ENCODE measurements at regions not wholly inside any gene's neighbourhood (a gene's known extent, or its start where the extent isn't known, plus 50 kb on each side); places are given as distances from the start of the nearest gene placed in this dataset.
"Not testable (repeated sequence)": the region's sequence is repeated elsewhere in the genome, so short reads cannot be mapped to it uniquely, and the experiment has no call there.

- no peak for DNase-seq
Observed at GRCh38 chr10:111273235-111273634, 196.4 kb downstream of the ADRA2A start.

- DNase-seq = no peak
Observed at GRCh38 chr10:111273635-111274034, 196.8 kb downstream of the ADRA2A start.

- no peak for DNase-seq
Observed at GRCh38 chr10:111275091-111275490, 198.3 kb downstream of the ADRA2A start.

- DNase-seq = no peak
Observed at GRCh38 chr10:111277661-111278060, 200.8 kb downstream of the ADRA2A start.

- DNase-seq = no peak
Observed at GRCh38 chr10:111278266-111278665, 201.4 kb downstream of the ADRA2A start.

- no peak for DNase-seq
Observed at GRCh38 chr10:111281516-111281915, 204.7 kb downstream of the ADRA2A start.

- DNase-seq = no peak
Observed at GRCh38 chr10:111289461-111289860, 212.6 kb downstream of the ADRA2A start.

- DNase-seq = no peak
Observed at GRCh38 chr10:111290649-111291048, 213.8 kb downstream of the ADRA2A start.

- no peak for DNase-seq
Observed at GRCh38 chr10:111295788-111296187, 219.0 kb downstream of the ADRA2A start.

GRCh38 chr10:111297351-111297848 lies 220.6 kb downstream of the ADRA2A start:
- no peak for DNase-seq

GRCh38 chr10:111298031-111298430 lies 221.2 kb downstream of the ADRA2A start:
- DNase-seq = peak; percentile 39

- no peak for DNase-seq
Observed at GRCh38 chr10:111299037-111299436, 222.2 kb downstream of the ADRA2A start.

GRCh38 chr10:111303887-111304286 lies 227.1 kb downstream of the ADRA2A start:
- no peak for DNase-seq

GRCh38 chr10:111316722-111317212 lies 239.9 kb downstream of the ADRA2A start:
- DNase-seq = no peak

- no peak for DNase-seq
Observed at GRCh38 chr10:111319866-111320265, 243.0 kb downstream of the ADRA2A start.

GRCh38 chr10:111323389-111323966 lies 246.6 kb downstream of the ADRA2A start:
- DNase-seq = no peak

- DNase-seq = not testable (repeated sequence)
Observed at GRCh38 chr10:111332174-111332573, 255.3 kb downstream of the ADRA2A start.

- DNase-seq = no peak
Observed at GRCh38 chr10:111335826-111336225, 259.0 kb downstream of the ADRA2A start.

GRCh38 chr10:111338035-111338434 lies 261.2 kb downstream of the ADRA2A start:
- no peak for DNase-seq

GRCh38 chr10:111338805-111339204 lies 262.0 kb downstream of the ADRA2A start:
- no peak for DNase-seq

GRCh38 chr10:111344804-111345203 lies 268.0 kb downstream of the ADRA2A start:
- DNase-seq = no peak

- DNase-seq = no peak
Observed at GRCh38 chr10:111347386-111348013, 270.7 kb downstream of the ADRA2A start.

- no peak for DNase-seq
Observed at GRCh38 chr10:111348076-111348475, 271.2 kb downstream of the ADRA2A start.

- DNase-seq = no peak
Observed at GRCh38 chr10:111354859-111355258, 278.0 kb downstream of the ADRA2A start.

GRCh38 chr10:111356571-111356970 lies 279.7 kb downstream of the ADRA2A start:
- DNase-seq = no peak
